HEK293 (cell line): ENCODE measurements at regions not wholly inside any gene's neighbourhood (a gene's known extent, or its start where the extent isn't known, plus 50 kb on each side); places are given as distances from the start of the nearest gene placed in this dataset.

ENCODE experiments used
- CTCF ChIA-PET: fragments of 350-600 bp; formaldehyde crosslinking; extraction: SDS; loops from one replicate; lab custom pipeline; 2021; ENCODE audit warnings: antibody characterized with exemption; lab: Yijun Ruan, JAX
- POLR2A ChIA-PET: fragments of 300-600 bp; formaldehyde crosslinking; extraction: SDS; loops from one replicate; lab custom pipeline; 2020; ENCODE audit warnings: antibody characterized with exemption, inconsistent platforms; lab: Yijun Ruan, JAX
- H3K27ac ChIP-seq: fragments of 200-500 bp; sonication (Bioruptor generic); 2 replicates; pipeline ENCODE4 v1.5.1; 2014; ENCODE audit warnings: low read depth, low read length, control low read depth, inconsistent platforms; ENCODE audit errors: extremely low read depth
- H3K36me3 ChIP-seq, 2 experiments: fragments of 200-500 bp in 1 of 2; sonication (Bioruptor generic) in 1 of 2; 1 replicate in 1 of 2; 2 replicates in 1 of 2; pipeline ENCODE4 v1.5.1; 2014 to 2017; ENCODE audit warnings: inconsistent platforms in 2 of 2, low read length in 2 of 2; ENCODE audit not compliant: control insufficient read depth in 2 of 2, insufficient read depth in 1 of 2
- H3K4me1 ChIP-seq: fragments of 200-500 bp; sonication (Bioruptor generic); 2 replicates; pipeline ENCODE4 v1.5.1; 2014; ENCODE audit warnings: mild to moderate bottlenecking, low read length, inconsistent platforms; ENCODE audit not compliant: control insufficient read depth, insufficient read depth
- H3K4me3 ChIP-seq: 2 replicates; pipeline ENCODE4 v1.5.1; 2011; ENCODE audit warnings: low read depth, mild to moderate bottlenecking, control low read depth, low read length, moderate library complexity
- H3K9me3 ChIP-seq: fragments of 200-500 bp; sonication (Bioruptor generic); 2 replicates; pipeline ENCODE4 v1.5.1; 2014; ENCODE audit warnings: low read depth, low read length, inconsistent platforms; ENCODE audit not compliant: control insufficient read depth, insufficient read depth
- HIC1 ChIP-seq: fragments of 450-650 bp; formaldehyde crosslinking; IDR thresholded peaks from 2 replicates; pipeline ENCODE4 v1.5.1; 2016; ENCODE audit warnings: missing biosample characterization, missing genetic modification characterization
- IKZF3 ChIP-seq: fragments of 450-650 bp; IDR thresholded peaks from 2 replicates; pipeline ENCODE4 v1.5.0; 2018; ENCODE audit warnings: missing biosample characterization, mild to moderate bottlenecking, missing genetic modification characterization, moderate library complexity
- KLF1 ChIP-seq: fragments of 450-650 bp; formaldehyde crosslinking; IDR thresholded peaks from 2 replicates; pipeline ENCODE4 v1.5.1; 2016; ENCODE audit warnings: missing biosample characterization, missing genetic modification characterization
- KLF8 ChIP-seq: fragments of 450-650 bp; formaldehyde crosslinking; IDR thresholded peaks from 2 replicates; pipeline ENCODE4 v1.5.1; 2016; ENCODE audit warnings: missing biosample characterization, missing genetic modification characterization
- MEIS1 ChIP-seq: sonication (generic); formaldehyde crosslinking; IDR thresholded peaks from 2 replicates; pipeline ENCODE4 v1.8.1; 2022; ENCODE audit warnings: missing genetic modification reagents, mild to moderate bottlenecking, borderline replicate concordance
- RBAK ChIP-seq: fragments of 450-650 bp; formaldehyde crosslinking; IDR thresholded peaks from 2 replicates; pipeline ENCODE4 v1.5.1; 2016; ENCODE audit warnings: missing biosample characterization, missing genetic modification characterization
- REST ChIP-seq: fragments of 450-650 bp; formaldehyde crosslinking; IDR thresholded peaks from 2 replicates; pipeline ENCODE4 v1.5.1; 2016; ENCODE audit warnings: missing biosample characterization, missing genetic modification characterization
- SALL2 ChIP-seq: fragments of 450-650 bp; formaldehyde crosslinking; IDR thresholded peaks from 2 replicates; pipeline ENCODE4 v1.5.0; 2017; ENCODE audit warnings: missing biosample characterization, mild to moderate bottlenecking, missing genetic modification characterization, borderline replicate concordance
- WT1 ChIP-seq: fragments of 450-650 bp; formaldehyde crosslinking; IDR thresholded peaks from 2 replicates; pipeline ENCODE4 v1.5.1; 2016; ENCODE audit warnings: missing biosample characterization, missing genetic modification characterization
- ZNF184 ChIP-seq: fragments of 450-650 bp; IDR thresholded peaks from 2 replicates; pipeline ENCODE4 v1.5.1; 2018; ENCODE audit warnings: missing biosample characterization, mild to moderate bottlenecking, missing genetic modification characterization
- ZNF324 ChIP-seq: fragments of 450-650 bp; formaldehyde crosslinking; IDR thresholded peaks from 2 replicates; pipeline ENCODE4 v1.5.1; 2016; ENCODE audit warnings: missing biosample characterization, missing genetic modification characterization
- ZNF350 ChIP-seq: fragments of 450-650 bp; formaldehyde crosslinking; IDR thresholded peaks from 2 replicates; pipeline ENCODE4 v1.5.0; 2017; ENCODE audit warnings: missing biosample characterization, mild to moderate bottlenecking, missing genetic modification characterization
- ZNF423 ChIP-seq: fragments of 450-650 bp; formaldehyde crosslinking; IDR thresholded peaks from 2 replicates; pipeline ENCODE4 v1.5.1; 2016; ENCODE audit warnings: missing biosample characterization, missing genetic modification characterization
- ZNF426 ChIP-seq: fragments of 450-650 bp; formaldehyde crosslinking; IDR thresholded peaks from 2 replicates; pipeline ENCODE4 v1.5.1; 2017; ENCODE audit warnings: missing biosample characterization, missing genetic modification characterization, mild to moderate bottlenecking, inconsistent platforms, moderate library complexity
- ZNF501 ChIP-seq: fragments of 450-650 bp; formaldehyde crosslinking; IDR thresholded peaks from 2 replicates; pipeline ENCODE4 v1.5.1; 2016; ENCODE audit warnings: missing biosample characterization, missing genetic modification characterization
- ZNF560 ChIP-seq: fragments of 450-650 bp; formaldehyde crosslinking; IDR thresholded peaks from 2 replicates; pipeline ENCODE4 v1.5.1; 2017; ENCODE audit warnings: missing biosample characterization, missing genetic modification characterization, borderline replicate concordance
- ZNF629 ChIP-seq: fragments of 450-650 bp; formaldehyde crosslinking; IDR thresholded peaks from 2 replicates; pipeline ENCODE4 v1.5.1; 2017; ENCODE audit warnings: missing biosample characterization, missing genetic modification characterization

GRCh38 chr18:47727409-47727808 is 203.1 kb downstream of the SMAD2 start:
- no peak overlapping the region for H3K27ac ChIP-seq
- CTCF ChIA-PET: interaction anchor here (0.6 to 0.9 kb wide), 2 partner anchors 21 to 1961 kb away, joined by 4 to 6 read pairs; no protein-coding TSS in a partner anchor
- POLR2A ChIA-PET: no interaction called here
- no peaks in the 10 kb centered on the region for H3K4me1 ChIP-seq
- TF ChIP-seq SALL2 (tag by site-specific recombination) (no peak), IKZF3 (tag by site-specific recombination) (no peak), WT1 (no peak), ZNF184 (tag by site-specific recombination) (no peak), ZNF426 (tag by site-specific recombination) (no peak), KLF1 (tag by site-specific recombination) (no peak), ZNF423 (tag by site-specific recombination) (no peak)
- no peaks in the 10 kb centered on the region for H3K9me3 ChIP-seq
- no peak overlapping the region for H3K4me3 ChIP-seq
- H3K36me3 ChIP-seq: no peaks in the 10 kb centered on the region

- ChIA-PET POLR2A (no interaction called here), CTCF (no interaction called here)
- Histone ChIP-seq H3K36me3 (no peaks in the 10 kb centered on the region), H3K9me3 (no peaks in the 10 kb centered on the region), H3K4me3 (no peak overlapping the region), H3K4me1 (no peaks in the 10 kb centered on the region), H3K27ac (no peak overlapping the region)
- TF ChIP-seq MEIS1 (CRISPR knock-in tag): no peak
- TF ChIP-seq ZNF629 (tag by site-specific recombination): no peak
- TF ChIP-seq ZNF324 (tag by site-specific recombination): no peak
- no peak for TF ChIP-seq ZNF350 (tag by site-specific recombination)
- TF ChIP-seq REST (tag by site-specific recombination): no peak
- no peak for TF ChIP-seq ZNF560
- TF ChIP-seq RBAK (tag by site-specific recombination): no peak
- TF ChIP-seq KLF8 (tag by site-specific recombination): no peak
- no peak for TF ChIP-seq ZNF501
Measured at GRCh38 chr18:47726550-47726949, 203.9 kb downstream of the SMAD2 start.

- POLR2A ChIA-PET: no interaction called here
- Histone ChIP-seq H3K27ac (no peak overlapping the region), H3K4me1 (no peaks in the 10 kb centered on the region), H3K9me3 (no peaks in the 10 kb centered on the region), H3K36me3 (no peaks in the 10 kb centered on the region), H3K4me3 (no peak overlapping the region)
- CTCF ChIA-PET: interaction anchor here (0.6 kb wide), 1 partner anchor 23 kb away, joined by 5 read pairs; no protein-coding TSS in a partner anchor
- no peak for TF ChIP-seq HIC1
Measured at GRCh38 chr18:47725656-47726055, 204.8 kb downstream of the SMAD2 start.
